IMR-90 (cell line): ENCODE measurements at regions not wholly inside any gene's neighbourhood (a gene's known extent, or its start where the extent isn't known, plus 50 kb on each side); places are given as distances from the start of the nearest gene placed in this dataset.

ENCODE experiments used
- ATAC-seq: fragments of 200-7000 bp; cut with Tn5 transposase; 2 replicates; pipeline ENCODE4 v1.9.1; 2020; ENCODE audit warnings: low read depth, mild to moderate bottlenecking, moderate library complexity
- BruUV-seq: library from RNA; stranded (reverse); fragments of 400-500 nt; replicated peaks from 2 replicates; lab custom pipeline; 2021; lab: Mats Ljungman, UMichigan
- CTCF ChIA-PET: fragments of 300-600 bp; formaldehyde crosslinking; extraction: SDS; loops from one replicate; lab custom pipeline; 2021; ENCODE audit warnings: antibody characterized with exemption; lab: Yijun Ruan, JAX
- POLR2A ChIA-PET: fragments of 300-600 bp; sonication (Branson Sonifier 250); formaldehyde crosslinking; loops from one replicate; lab custom pipeline; 2022; ENCODE audit warnings: antibody characterized with exemption; ENCODE audit not compliant: unreplicated experiment; lab: Charles Lee
- DNase-seq: peaks from one replicate; pipeline ENCODE4 v3.0.0; 2013
- H2AFZ ChIP-seq: replicated peaks from 2 replicates; pipeline ENCODE3; 2013; ENCODE audit warnings: low read length, mild to moderate bottlenecking; ENCODE audit not compliant: poor library complexity
- H2AK5ac ChIP-seq: 2 replicates; pipeline ENCODE4 v1.6.1; 2013; ENCODE audit warnings: low read depth, low read length, inconsistent platforms
- H2AK9ac ChIP-seq: replicated peaks from 2 replicates; pipeline ENCODE3; 2013; ENCODE audit warnings: mild to moderate bottlenecking, low read depth, low read length, moderate library complexity; ENCODE audit not compliant: poor library complexity
- H2BK120ac ChIP-seq: 2 replicates; pipeline ENCODE4 v1.6.1; 2013; ENCODE audit warnings: low read depth, low read length, inconsistent platforms
- H2BK15ac ChIP-seq: 3 replicates; pipeline ENCODE4 v1.6.1; 2013; ENCODE audit warnings: low read depth, low read length, inconsistent platforms
- H2BK20ac ChIP-seq: 2 replicates; pipeline ENCODE4 v1.6.1; 2013; ENCODE audit warnings: low read depth, mild to moderate bottlenecking, inconsistent platforms, low read length, moderate library complexity
- H2BK5ac ChIP-seq: 2 replicates; pipeline ENCODE4 v1.6.1; 2013; ENCODE audit warnings: mild to moderate bottlenecking, low read depth, low read length, inconsistent platforms; ENCODE audit not compliant: poor library complexity, severe bottlenecking
- H3K14ac ChIP-seq: replicated peaks from 2 replicates; pipeline ENCODE4 v1.6.1; 2013; ENCODE audit warnings: low read depth, low read length, inconsistent platforms
- H3K18ac ChIP-seq: 2 replicates; pipeline ENCODE4 v1.6.1; 2013; ENCODE audit warnings: low read depth, low read length, control low read depth
- H3K23ac ChIP-seq: 2 replicates; pipeline ENCODE4 v1.6.1; 2013; ENCODE audit warnings: low read depth, low read length, inconsistent platforms
- H3K27ac ChIP-seq: 2 replicates; pipeline ENCODE4 v1.5.1; 2013; ENCODE audit warnings: mild to moderate bottlenecking, control low read depth, low read length; ENCODE audit not compliant: insufficient read depth
- H3K27me3 ChIP-seq: 2 replicates; pipeline ENCODE4 v1.6.1; 2013; ENCODE audit warnings: low read length; ENCODE audit not compliant: control insufficient read depth, insufficient read depth
- H3K36me3 ChIP-seq: 2 replicates; pipeline ENCODE4 v1.6.1; 2013; ENCODE audit warnings: low read length, mixed read lengths; ENCODE audit not compliant: control insufficient read depth, insufficient read depth
- H3K4ac ChIP-seq: 2 replicates; pipeline ENCODE4 v1.6.1; 2013; ENCODE audit warnings: low read depth, low read length, inconsistent platforms
- H3K4me1 ChIP-seq: 2 replicates; pipeline ENCODE4 v1.6.1; 2013; ENCODE audit warnings: low read length, mixed read lengths; ENCODE audit not compliant: control insufficient read depth, insufficient read depth
- H3K4me2 ChIP-seq: 2 replicates; pipeline ENCODE4 v1.6.1; 2013; ENCODE audit warnings: low read depth, mild to moderate bottlenecking, control low read depth, low read length, moderate library complexity
- H3K4me3 ChIP-seq: 2 replicates; pipeline ENCODE4 v1.5.1; 2013; ENCODE audit warnings: low read depth, mild to moderate bottlenecking, control low read depth, low read length, moderate library complexity; ENCODE audit not compliant: insufficient read depth
- H3K56ac ChIP-seq: 2 replicates; pipeline ENCODE4 v1.6.1; 2013; ENCODE audit warnings: low read length, inconsistent platforms; ENCODE audit not compliant: insufficient read depth; ENCODE audit errors: extremely low read depth
- H3K79me1 ChIP-seq, 2 experiments: 2 replicates each; pipeline ENCODE4 v1.6.1; 2013; ENCODE audit warnings: low read length in 2 of 2, inconsistent platforms in 1 of 2, low read depth in 1 of 2
- H3K9ac ChIP-seq: 2 replicates; pipeline ENCODE4 v1.6.1; 2013; ENCODE audit warnings: low read depth, low read length, control low read depth
- H3K9me1 ChIP-seq: 2 replicates; pipeline ENCODE4 v1.6.1; 2013; ENCODE audit warnings: low read length, inconsistent platforms; ENCODE audit not compliant: insufficient read depth
- H3K9me3 ChIP-seq: 2 replicates; pipeline ENCODE4 v1.6.1; 2013; ENCODE audit warnings: low read length; ENCODE audit not compliant: control insufficient read depth, insufficient read depth
- H4K20me1 ChIP-seq: 2 replicates; pipeline ENCODE4 v1.6.1; 2013; ENCODE audit warnings: low read length, inconsistent platforms; ENCODE audit not compliant: insufficient read depth
- H4K5ac ChIP-seq: 2 replicates; pipeline ENCODE4 v1.6.1; 2013; ENCODE audit warnings: mild to moderate bottlenecking, low read depth, low read length, control low read depth
- H4K8ac ChIP-seq, 2 experiments: 2 replicates each; pipeline ENCODE4 v1.6.1; 2013; ENCODE audit warnings: low read depth in 2 of 2, low read length in 2 of 2, control low read depth in 1 of 2, inconsistent platforms in 1 of 2
- H4K91ac ChIP-seq: 2 replicates; pipeline ENCODE4 v1.6.1; 2013; ENCODE audit warnings: low read depth, low read length, inconsistent platforms; ENCODE audit not compliant: insufficient read depth
- CHD1 ChIP-seq: IDR thresholded peaks from 2 replicates; pipeline ENCODE4 v1.6.1; 2012; ENCODE audit warnings: low read depth, low read length, improper control_type of control experiment
- FOS ChIP-seq: fragments of 150-350 bp; IDR thresholded peaks from 2 replicates; pipeline ENCODE4 v1.6.1; 2016; ENCODE audit warnings: low read depth, low read length
- MAZ ChIP-seq: IDR thresholded peaks from 2 replicates; pipeline ENCODE4 v1.6.1; 2012; ENCODE audit warnings: low read depth, mild to moderate bottlenecking, low read length, improper control_type of control experiment, moderate library complexity, borderline replicate concordance
- POLR2A ChIP-seq: IDR thresholded peaks from 2 replicates; pipeline ENCODE4 v1.6.1; 2012; ENCODE audit warnings: mild to moderate bottlenecking, low read depth, low read length
- RAD21 ChIP-seq: IDR thresholded peaks from 2 replicates; pipeline ENCODE4 v1.6.1; 2012; ENCODE audit warnings: low read length, improper control_type of control experiment
- WGBS, 2 experiments: methylation state at CpG; one replicate each; pipeline versions ENCODE4 v1.1.5 to v1.1.7; 2013; ENCODE audit warnings: missing lambda C conversion rate in 2 of 2; ENCODE audit not compliant: insufficient read length in 1 of 2; ENCODE audit errors: extremely low coverage in 2 of 2; 5-methylcytosine and 5-hydroxymethylcytosine counted together
- dilution Hi-C: fragments of 300-500 bp; cut with HindIII; formaldehyde crosslinking; loops from one replicate; pipeline ENCODE4 v1.14.3; 2018; ENCODE audit warnings: low sequenced_read_pairs; ENCODE audit not compliant: unreplicated experiment
- in situ Hi-C: fragments of 300-500 bp; cut with MboI; formaldehyde crosslinking; loops from 3 replicates; pipeline ENCODE4 v1.14.3; 2019; ENCODE audit warnings: low sequenced_read_pairs, inconsistent platforms, mixed read lengths
- intact Hi-C: fragments of 100-400 bp; cut with micrococcal nuclease; formaldehyde crosslinking; loops from 2 replicates; pipeline ENCODE4 v1.10.0; 2022

GRCh38 chr10:78337646-78338391, 304.2 kb downstream of the RPS24 start:
- peak; percentile 40 for DNase-seq
- in situ Hi-C loops = no loop called here

More at GRCh38 chr10:78337646-78338391, 304.2 kb downstream of the RPS24 start:
- Histone ChIP-seq H3K18ac (no peak overlapping the region), H3K4ac (no peak overlapping the region), H3K9ac (no peak overlapping the region), H3K56ac (no peak overlapping the region), H2BK120ac (no peak overlapping the region; the same call in 1 of the 2 replicates), H4K91ac (no peak overlapping the region; the same call in 1 of the 2 replicates), H3K27me3 (peaks cover 20% of the 10 kb centered on the region), H3K4me1 (peaks cover 15% of the 10 kb centered on the region), H3K4me3 (no peak overlapping the region), H2BK20ac (no peak overlapping the region), H3K9me1 (peaks cover 21% of the 10 kb centered on the region), H3K27ac (no peak overlapping the region), H2AK9ac (no peak overlapping the region), H4K20me1 (peaks cover 7% of the 10 kb centered on the region; the same call in 1 of the 2 replicates), H3K14ac (peak overlapping the region; percentile 18; the same call in 1 of the 2 replicates), H2BK5ac (no peak overlapping the region), H3K9me3 (peaks cover 2% of the 10 kb centered on the region; the same call in 1 of the 2 replicates), H4K8ac (no peak overlapping the region; a peak in 1 of 4 replicates), H3K36me3 (no peaks in the 10 kb centered on the region), H2BK15ac (peak overlapping the region; percentile 31; the same call in 1 of the 3 replicates), H4K5ac (no peak overlapping the region), H3K23ac (no peak overlapping the region), H2AK5ac (peak overlapping the region; percentile 29; the same call in 1 of the 2 replicates), H3K79me1 (no peaks in the 10 kb centered on the region), H3K4me2 (no peak overlapping the region), H2AFZ (peak overlapping the region; percentile 46)
- WGBS, 2 experiments = 80% methylated on average over 2 of the region's 10 CpGs; no CpG with 5 or more reads in 1 of the 2 experiments
- TF ChIP-seq POLR2A (no peak), MAZ (no peak), CHD1 (no peak), RAD21 (no peak), FOS (no peak)
- BruUV-seq = no TSS peak
- no peak for ATAC-seq
- CTCF ChIA-PET = no interaction called here
- dilution Hi-C loops (no loop called here), intact Hi-C loops (no loop called here)
- POLR2A ChIA-PET = no interaction called here
